HCT116 (cell line): ENCODE measurements at regions not wholly inside any gene's neighbourhood (a gene's known extent, or its start where the extent isn't known, plus 50 kb on each side); places are given as distances from the start of the nearest gene placed in this dataset.

Experiments
- ELF1 ChIP-seq: IDR thresholded peaks from 2 replicates; pipeline ENCODE4 v1.6.1; 2012; ENCODE audit warnings: low read depth, borderline replicate concordance
- EZH2 ChIP-seq: fragments of 200-600 bp; sonication (generic); IDR thresholded peaks from 2 replicates; pipeline ENCODE4 v1.6.1; 2017; ENCODE audit warnings: antibody characterized with exemption, mixed run types
- EZH2phosphoT487 ChIP-seq: fragments of 200-600 bp; IDR thresholded peaks from 2 replicates; pipeline ENCODE4 v1.6.1; 2018; ENCODE audit warnings: antibody characterized with exemption, borderline replicate concordance
- JUND ChIP-seq: IDR thresholded peaks from 2 replicates; pipeline ENCODE4 v1.6.1; 2012
- POLR2A ChIP-seq: IDR thresholded peaks from 2 replicates; pipeline ENCODE4 v1.7.0; 2011; ENCODE audit warnings: borderline replicate concordance; ENCODE audit not compliant: insufficient read depth, insufficient read length; ENCODE audit errors: extremely low read depth
- POLR2AphosphoS5 ChIP-seq: IDR thresholded peaks from 2 replicates; pipeline ENCODE4 v1.6.1; 2011; ENCODE audit warnings: mild to moderate bottlenecking, low read depth, low read length, moderate library complexity
- RAD21 ChIP-seq: IDR thresholded peaks from 2 replicates; pipeline ENCODE4 v1.6.1; 2012; ENCODE audit warnings: low read depth, mild to moderate bottlenecking
- SP1 ChIP-seq: IDR thresholded peaks from 2 replicates; pipeline ENCODE4 v1.6.1; 2012; ENCODE audit warnings: low read depth
- YY1 ChIP-seq: IDR thresholded peaks from 2 replicates; pipeline ENCODE4 v1.6.1; 2011; ENCODE audit warnings: low read length, low read depth, moderate library complexity, mild to moderate bottlenecking; ENCODE audit not compliant: insufficient replicate concordance; ENCODE audit errors: extremely low read depth
- ZNF274 ChIP-seq: fragments of 200-500 bp; sonication (Bioruptor generic); IDR thresholded peaks from 2 replicates; pipeline ENCODE4 v1.6.1; 2014; ENCODE audit warnings: mild to moderate bottlenecking, low read depth, low read length, inconsistent platforms
- TF ChIP-seq, protein P1 (sequence below), 3 experiments: fragments of 200-600 bp in 1 of 3; sonication (generic) in 1 of 3; IDR thresholded peaks in 2 of 3; conservative IDR thresholded peaks in 1 of 3; 2 replicates each; pipeline ENCODE4 v1.5.1; 2012 to 2017; ENCODE audit warnings: low read depth in 2 of 3, low read length in 2 of 3, antibody characterized with exemption in 1 of 3, borderline replicate concordance in 1 of 3, control low read depth in 1 of 3, mild to moderate bottlenecking in 1 of 3, mixed read lengths in 1 of 3, mixed run types in 1 of 3, moderate library complexity in 1 of 3; ENCODE audit not compliant: insufficient read depth in 1 of 3
- TF ChIP-seq, protein P2 (sequence below): IDR thresholded peaks from 2 replicates; pipeline ENCODE4 v1.6.1; 2012
- TF ChIP-seq, protein P3 (sequence below): IDR thresholded peaks from 2 replicates; pipeline ENCODE4 v1.6.1; 2012

DNA sequence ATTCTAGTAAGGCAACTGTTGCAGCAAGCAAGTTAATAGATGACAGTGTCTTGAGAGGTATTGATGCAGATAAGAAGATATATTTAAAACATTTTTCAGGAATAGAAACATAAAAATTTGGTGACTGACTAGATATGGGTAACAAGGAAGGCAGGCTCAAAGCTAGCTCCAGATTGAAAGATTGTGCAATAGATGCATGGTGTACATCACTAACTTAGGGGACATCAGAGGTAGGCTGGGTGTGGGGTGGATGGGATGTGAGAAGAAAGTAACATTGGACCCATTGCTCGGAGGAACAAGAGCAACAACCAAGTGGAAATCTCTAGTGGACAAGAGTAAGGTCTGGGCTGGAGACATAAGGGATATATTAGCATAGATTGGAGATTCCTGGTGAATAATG is 306.9 kb downstream of the MCTP2 start:
- no peak for TF ChIP-seq ZNF274
- TF ChIP-seq, protein P1, sequence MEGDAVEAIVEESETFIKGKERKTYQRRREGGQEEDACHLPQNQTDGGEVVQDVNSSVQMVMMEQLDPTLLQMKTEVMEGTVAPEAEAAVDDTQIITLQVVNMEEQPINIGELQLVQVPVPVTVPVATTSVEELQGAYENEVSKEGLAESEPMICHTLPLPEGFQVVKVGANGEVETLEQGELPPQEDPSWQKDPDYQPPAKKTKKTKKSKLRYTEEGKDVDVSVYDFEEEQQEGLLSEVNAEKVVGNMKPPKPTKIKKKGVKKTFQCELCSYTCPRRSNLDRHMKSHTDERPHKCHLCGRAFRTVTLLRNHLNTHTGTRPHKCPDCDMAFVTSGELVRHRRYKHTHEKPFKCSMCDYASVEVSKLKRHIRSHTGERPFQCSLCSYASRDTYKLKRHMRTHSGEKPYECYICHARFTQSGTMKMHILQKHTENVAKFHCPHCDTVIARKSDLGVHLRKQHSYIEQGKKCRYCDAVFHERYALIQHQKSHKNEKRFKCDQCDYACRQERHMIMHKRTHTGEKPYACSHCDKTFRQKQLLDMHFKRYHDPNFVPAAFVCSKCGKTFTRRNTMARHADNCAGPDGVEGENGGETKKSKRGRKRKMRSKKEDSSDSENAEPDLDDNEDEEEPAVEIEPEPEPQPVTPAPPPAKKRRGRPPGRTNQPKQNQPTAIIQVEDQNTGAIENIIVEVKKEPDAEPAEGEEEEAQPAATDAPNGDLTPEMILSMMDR (IDR thresholded peaks at IDR 0.05 in 2 of 3, conservative IDR thresholded peaks at IDR 0.05 in 1 of 3; ENCODE audit: borderline replicate concordance in 1 of 3, insufficient read depth in 1 of 3, low read depth in 2 of 3, low read length in 2 of 3): no peak
- no peak for TF ChIP-seq EZH2
- no peak for TF ChIP-seq POLR2A
- TF ChIP-seq POLR2AphosphoS5: no peak
- TF ChIP-seq, protein P2, sequence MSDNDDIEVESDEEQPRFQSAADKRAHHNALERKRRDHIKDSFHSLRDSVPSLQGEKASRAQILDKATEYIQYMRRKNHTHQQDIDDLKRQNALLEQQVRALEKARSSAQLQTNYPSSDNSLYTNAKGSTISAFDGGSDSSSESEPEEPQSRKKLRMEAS: no peak
- TF ChIP-seq ELF1: no peak
- no peak for TF ChIP-seq JUND
- TF ChIP-seq EZH2phosphoT487: no peak
- TF ChIP-seq, protein P3, sequence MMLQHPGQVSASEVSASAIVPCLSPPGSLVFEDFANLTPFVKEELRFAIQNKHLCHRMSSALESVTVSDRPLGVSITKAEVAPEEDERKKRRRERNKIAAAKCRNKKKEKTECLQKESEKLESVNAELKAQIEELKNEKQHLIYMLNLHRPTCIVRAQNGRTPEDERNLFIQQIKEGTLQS: no peak
- TF ChIP-seq SP1: no peak
- TF ChIP-seq YY1: no peak
- TF ChIP-seq RAD21: no peak
